ENCODE measurements at regions not wholly inside any gene's neighbourhood (a gene's known extent, or its start where the extent isn't known, plus 50 kb on each side); places are given as distances from the start of the nearest gene placed in this dataset.

DNA sequence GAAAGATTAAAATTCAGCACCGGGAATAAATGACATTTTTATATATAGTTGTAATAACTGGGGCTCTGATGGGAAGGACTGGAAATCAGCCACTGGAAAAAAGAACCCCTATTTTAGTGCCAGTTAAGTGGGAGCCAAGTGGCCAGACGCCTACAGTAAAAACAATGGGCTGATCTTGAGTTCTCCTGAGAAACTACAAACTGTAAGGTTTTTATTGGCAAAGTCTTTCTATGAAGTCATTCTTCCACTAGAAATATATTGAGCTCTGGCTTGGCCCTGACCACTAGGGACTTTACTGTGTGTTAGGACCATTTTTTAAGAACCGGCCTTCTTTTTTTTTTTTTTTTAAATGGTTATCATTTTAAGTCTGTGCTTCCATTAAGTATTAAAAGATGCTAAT, 79.6 kb downstream of the ZNF22 start (continued):
- TF ChIP-seq, protein P1, sequence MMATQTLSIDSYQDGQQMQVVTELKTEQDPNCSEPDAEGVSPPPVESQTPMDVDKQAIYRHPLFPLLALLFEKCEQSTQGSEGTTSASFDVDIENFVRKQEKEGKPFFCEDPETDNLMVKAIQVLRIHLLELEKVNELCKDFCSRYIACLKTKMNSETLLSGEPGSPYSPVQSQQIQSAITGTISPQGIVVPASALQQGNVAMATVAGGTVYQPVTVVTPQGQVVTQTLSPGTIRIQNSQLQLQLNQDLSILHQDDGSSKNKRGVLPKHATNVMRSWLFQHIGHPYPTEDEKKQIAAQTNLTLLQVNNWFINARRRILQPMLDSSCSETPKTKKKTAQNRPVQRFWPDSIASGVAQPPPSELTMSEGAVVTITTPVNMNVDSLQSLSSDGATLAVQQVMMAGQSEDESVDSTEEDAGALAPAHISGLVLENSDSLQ (IDR thresholded peaks at IDR 0.05), result no peak
- TF ChIP-seq POLR2AphosphoS5 (IDR thresholded peaks at IDR 0.05; ENCODE audit: control insufficient read depth, insufficient read depth, low read depth, low read length), result no peak
- no peak for TF ChIP-seq ZNF586 (CRISPR knock-in tag; conservative IDR thresholded peaks at IDR 0.05)
- TF ChIP-seq FOXP1 (CRISPR knock-in tag; IDR thresholded peaks at IDR 0.05), result no peak

DNA sequence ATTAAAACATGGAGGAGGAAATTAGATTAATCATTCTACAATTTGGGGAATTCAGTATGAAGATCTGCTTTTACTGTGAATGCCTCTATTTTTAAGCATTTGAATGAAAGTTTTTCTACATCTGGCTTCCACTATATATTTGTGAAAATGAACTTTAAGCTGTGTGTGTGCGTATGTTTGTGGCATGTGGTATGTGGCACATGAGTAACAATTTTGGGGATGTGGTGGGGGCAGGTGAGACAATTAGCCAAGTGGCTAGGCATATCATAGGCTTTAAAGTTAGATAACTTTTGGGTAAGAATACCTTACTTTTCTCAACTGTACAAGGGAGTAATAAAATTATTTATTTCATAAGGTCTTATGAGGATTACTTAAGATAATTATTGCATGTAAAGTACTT, 81.5 kb downstream of the ZNF22 start:
- Histone ChIP-seq H3K9ac (ENCODE audit: insufficient read depth in 1 of 2, low read depth in 2 of 2, low read length in 2 of 2) (no peak overlapping the region), H3K9me3 (replicated peaks; ENCODE audit: control insufficient read depth, insufficient read depth, low read depth, low read length) (peaks cover 2% of the 10 kb centered on the region; the same call in 1 of the 2 replicates), H3K9me1 (ENCODE audit: control insufficient read depth, insufficient read depth, low read length) (no peaks in the 10 kb centered on the region), H3K4me1 (replicated peaks in 1 of 2; ENCODE audit: control insufficient read depth in 2 of 2, insufficient read depth in 2 of 2, low read length in 2 of 2) (no peaks in the 10 kb centered on the region), H3K27me3 (ENCODE audit: control insufficient read depth in 2 of 2, insufficient read depth in 2 of 2, low read length in 2 of 2) (0 out of 5 replicates have a peak, but pooled peaks cover 0 to 5% of the 10 kb centered on the region in 2 experiments), H3K27ac (ENCODE audit: extremely low read depth, low read depth, low read length) (no peak overlapping the region), H2AFZ (ENCODE audit: low read depth, low read length) (no peak overlapping the region), H3K79me2 (ENCODE audit: control insufficient read depth, insufficient read depth, low read length) (no peaks in the 10 kb centered on the region), H3K4me2 (ENCODE audit: insufficient read depth, low read length) (no peak overlapping the region), H3K36me3 (ENCODE audit: control insufficient read depth, insufficient read depth, low read length) (no peaks in the 10 kb centered on the region), H3K4me3 (no peak overlapping the region), H4K20me1 (replicated peaks; ENCODE audit: control insufficient read depth, insufficient read depth, low read length) (no peaks in the 10 kb centered on the region)
- ChIA-PET POLR2A (no interaction called here), CTCF (ENCODE audit: low intra/inter-chr PET ratio) (no interaction called here)
- no peak for DNase-seq (ENCODE audit: extremely low read depth in 1 of 4, low spot score in 3 of 4)
- ATAC-seq, result no peak
- 0% methylated on average over 1 of the region's 1 CpG for WGBS (ENCODE audit: insufficient coverage, low coverage, missing lambda C conversion rate)
- intact Hi-C loops (cut with micrococcal nuclease), result no loop called here
- in situ Hi-C loops (cut with MboI), result no loop called here
- peak; percentile 29 for FAIRE-seq
- no TSS peak for BruUV-seq (replicated peaks)
- TF ChIP-seq XRCC5 (IDR thresholded peaks at IDR 0.05; ENCODE audit: low read depth, low read length), result no peak
- no peak for TF ChIP-seq ZBTB7A (IDR thresholded peaks at IDR 0.05; ENCODE audit: borderline replicate concordance, control insufficient read depth, low read depth, low read length)
- TF ChIP-seq, protein P2, sequence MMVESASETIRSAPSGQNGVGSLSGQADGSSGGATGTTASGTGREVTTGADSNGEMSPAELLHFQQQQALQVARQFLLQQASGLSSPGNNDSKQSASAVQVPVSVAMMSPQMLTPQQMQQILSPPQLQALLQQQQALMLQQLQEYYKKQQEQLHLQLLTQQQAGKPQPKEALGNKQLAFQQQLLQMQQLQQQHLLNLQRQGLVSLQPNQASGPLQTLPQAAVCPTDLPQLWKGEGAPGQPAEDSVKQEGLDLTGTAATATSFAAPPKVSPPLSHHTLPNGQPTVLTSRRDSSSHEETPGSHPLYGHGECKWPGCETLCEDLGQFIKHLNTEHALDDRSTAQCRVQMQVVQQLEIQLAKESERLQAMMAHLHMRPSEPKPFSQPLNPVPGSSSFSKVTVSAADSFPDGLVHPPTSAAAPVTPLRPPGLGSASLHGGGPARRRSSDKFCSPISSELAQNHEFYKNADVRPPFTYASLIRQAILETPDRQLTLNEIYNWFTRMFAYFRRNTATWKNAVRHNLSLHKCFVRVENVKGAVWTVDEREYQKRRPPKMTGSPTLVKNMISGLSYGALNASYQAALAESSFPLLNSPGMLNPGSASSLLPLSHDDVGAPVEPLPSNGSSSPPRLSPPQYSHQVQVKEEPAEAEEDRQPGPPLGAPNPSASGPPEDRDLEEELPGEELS (CRISPR knock-in tag; IDR thresholded peaks at IDR 0.05; ENCODE audit: borderline replicate concordance), result no peak
- TF ChIP-seq, protein P3, sequence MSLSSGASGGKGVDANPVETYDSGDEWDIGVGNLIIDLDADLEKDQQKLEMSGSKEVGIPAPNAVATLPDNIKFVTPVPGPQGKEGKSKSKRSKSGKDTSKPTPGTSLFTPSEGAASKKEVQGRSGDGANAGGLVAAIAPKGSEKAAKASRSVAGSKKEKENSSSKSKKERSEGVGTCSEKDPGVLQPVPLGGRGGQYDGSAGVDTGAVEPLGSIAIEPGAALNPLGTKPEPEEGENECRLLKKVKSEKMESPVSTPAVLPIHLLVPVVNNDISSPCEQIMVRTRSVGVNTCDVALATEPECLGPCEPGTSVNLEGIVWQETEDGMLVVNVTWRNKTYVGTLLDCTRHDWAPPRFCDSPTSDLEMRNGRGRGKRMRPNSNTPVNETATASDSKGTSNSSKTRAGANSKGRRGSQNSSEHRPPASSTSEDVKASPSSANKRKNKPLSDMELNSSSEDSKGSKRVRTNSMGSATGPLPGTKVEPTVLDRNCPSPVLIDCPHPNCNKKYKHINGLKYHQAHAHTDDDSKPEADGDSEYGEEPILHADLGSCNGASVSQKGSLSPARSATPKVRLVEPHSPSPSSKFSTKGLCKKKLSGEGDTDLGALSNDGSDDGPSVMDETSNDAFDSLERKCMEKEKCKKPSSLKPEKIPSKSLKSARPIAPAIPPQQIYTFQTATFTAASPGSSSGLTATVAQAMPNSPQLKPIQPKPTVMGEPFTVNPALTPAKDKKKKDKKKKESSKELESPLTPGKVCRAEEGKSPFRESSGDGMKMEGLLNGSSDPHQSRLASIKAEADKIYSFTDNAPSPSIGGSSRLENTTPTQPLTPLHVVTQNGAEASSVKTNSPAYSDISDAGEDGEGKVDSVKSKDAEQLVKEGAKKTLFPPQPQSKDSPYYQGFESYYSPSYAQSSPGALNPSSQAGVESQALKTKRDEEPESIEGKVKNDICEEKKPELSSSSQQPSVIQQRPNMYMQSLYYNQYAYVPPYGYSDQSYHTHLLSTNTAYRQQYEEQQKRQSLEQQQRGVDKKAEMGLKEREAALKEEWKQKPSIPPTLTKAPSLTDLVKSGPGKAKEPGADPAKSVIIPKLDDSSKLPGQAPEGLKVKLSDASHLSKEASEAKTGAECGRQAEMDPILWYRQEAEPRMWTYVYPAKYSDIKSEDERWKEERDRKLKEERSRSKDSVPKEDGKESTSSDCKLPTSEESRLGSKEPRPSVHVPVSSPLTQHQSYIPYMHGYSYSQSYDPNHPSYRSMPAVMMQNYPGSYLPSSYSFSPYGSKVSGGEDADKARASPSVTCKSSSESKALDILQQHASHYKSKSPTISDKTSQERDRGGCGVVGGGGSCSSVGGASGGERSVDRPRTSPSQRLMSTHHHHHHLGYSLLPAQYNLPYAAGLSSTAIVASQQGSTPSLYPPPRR (CRISPR knock-in tag; IDR thresholded peaks at IDR 0.05; ENCODE audit: borderline replicate concordance), result no peak
- no peak for TF ChIP-seq NFE2L1 (tag; IDR thresholded peaks at IDR 0.05; ENCODE audit: borderline replicate concordance, low read depth)
- TF ChIP-seq MAFG (tag; conservative IDR thresholded peaks at IDR 0.05), result no peak
- TF ChIP-seq, protein P4, sequence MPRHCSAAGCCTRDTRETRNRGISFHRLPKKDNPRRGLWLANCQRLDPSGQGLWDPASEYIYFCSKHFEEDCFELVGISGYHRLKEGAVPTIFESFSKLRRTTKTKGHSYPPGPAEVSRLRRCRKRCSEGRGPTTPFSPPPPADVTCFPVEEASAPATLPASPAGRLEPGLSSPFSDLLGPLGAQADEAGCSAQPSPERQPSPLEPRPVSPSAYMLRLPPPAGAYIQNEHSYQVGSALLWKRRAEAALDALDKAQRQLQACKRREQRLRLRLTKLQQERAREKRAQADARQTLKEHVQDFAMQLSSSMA (CRISPR knock-in tag; IDR thresholded peaks at IDR 0.05), result no peak
- no peak for TF ChIP-seq ASH1L (IDR thresholded peaks at IDR 0.05; ENCODE audit: borderline replicate concordance, low read depth, partially characterized antibody)
- TF ChIP-seq SMARCC2 (IDR thresholded peaks at IDR 0.05; ENCODE audit: low read depth), result no peak

Data from K562 (cell line).